NOMO-1 treated with DMSO at 0.1 percent for 48 hours (cell line): ENCODE measurements at regions not wholly inside any gene's neighbourhood (a gene's known extent, or its start where the extent isn't known, plus 50 kb on each side); places are given as distances from the start of the nearest gene placed in this dataset.
"Not testable (repeated sequence)": the region's sequence is repeated elsewhere in the genome, so short reads cannot be mapped to it uniquely, and the experiment has no call there.

Source experiments
- DNase-seq: peaks from one replicate; lab custom pipeline; 2025; ENCODE audit not compliant: unreplicated experiment; lab: John Stamatoyannopoulos, UW

DNA sequence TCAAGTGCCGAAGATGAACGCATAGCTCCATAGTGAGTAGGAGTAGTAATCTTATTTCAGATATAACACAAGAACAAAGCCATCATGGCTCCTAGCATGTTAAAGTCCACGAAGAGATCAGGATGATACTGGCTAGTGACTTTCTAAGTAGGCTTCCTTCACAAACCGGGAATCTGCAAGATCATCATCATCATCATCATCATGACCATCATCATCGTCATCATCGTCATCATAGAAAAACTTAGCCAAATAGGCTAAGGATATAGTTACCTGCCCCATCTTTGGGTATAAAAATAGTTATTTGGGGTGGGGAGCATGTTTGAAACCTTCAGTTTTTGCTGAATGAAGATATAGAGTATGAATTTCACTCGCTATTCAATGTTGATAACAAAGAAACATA, 57.9 kb downstream of the PYDC2 start:
- no peak for DNase-seq

DNA sequence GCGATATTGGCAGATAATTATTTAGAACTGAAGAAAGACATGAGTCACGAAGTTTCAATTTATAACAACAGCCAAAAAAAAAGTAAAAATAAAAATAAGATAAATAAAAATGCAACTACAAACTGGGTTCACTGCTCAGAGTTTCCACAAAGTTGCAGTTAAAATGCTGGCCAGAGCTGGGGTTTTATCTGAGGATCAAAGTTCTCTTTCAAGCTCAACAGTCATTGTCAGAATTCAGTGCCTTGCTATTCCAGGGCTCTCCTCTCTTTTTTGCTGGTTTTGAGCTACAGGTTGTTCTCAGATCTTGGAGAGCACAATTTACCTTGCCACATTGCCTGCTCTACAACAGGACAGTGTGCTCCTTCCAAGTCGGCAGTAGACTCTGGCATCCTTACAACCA, 60.1 kb downstream of the PYDC2 start:
- no peak for DNase-seq

DNA sequence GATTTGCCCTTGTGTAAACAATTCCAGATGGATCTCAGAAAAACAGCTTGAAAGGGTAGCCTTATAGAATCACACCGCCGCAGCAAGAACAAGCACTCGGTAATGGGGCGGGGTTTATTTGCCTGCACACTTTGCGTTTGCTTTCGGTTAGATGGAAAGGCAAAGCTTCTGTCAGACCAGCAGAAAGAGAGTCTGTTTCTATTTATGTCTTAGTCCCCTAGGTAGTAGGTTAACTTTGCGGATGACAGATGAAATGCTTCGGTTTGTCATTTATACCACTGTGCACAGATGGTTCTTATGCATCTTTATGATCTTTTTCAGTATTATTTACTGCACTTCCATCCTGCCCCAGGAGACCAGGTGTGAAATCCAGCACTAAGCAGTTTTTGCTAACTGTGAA, 62.2 kb downstream of the PYDC2 start:
- no peak for DNase-seq

DNA sequence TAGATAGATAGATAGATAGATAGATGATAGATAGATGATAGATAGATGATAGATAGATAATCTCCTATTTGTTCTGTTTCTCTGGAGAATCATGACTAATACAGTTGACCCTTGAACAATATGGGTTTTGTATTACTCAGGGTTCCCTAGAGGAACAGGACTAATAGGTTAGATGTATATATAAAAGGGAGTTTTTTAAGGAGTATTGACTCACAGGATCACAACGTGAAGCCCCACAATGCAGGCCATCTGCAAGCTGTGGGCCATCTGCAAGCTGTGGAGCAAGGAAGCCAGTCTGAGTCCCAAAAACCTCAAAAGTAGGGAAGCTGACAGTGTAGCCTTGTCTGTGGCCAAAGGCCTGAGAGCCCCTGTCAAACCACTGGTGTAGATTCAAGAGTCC, 67.6 kb downstream of the PYDC2 start:
- no peak for DNase-seq

DNA sequence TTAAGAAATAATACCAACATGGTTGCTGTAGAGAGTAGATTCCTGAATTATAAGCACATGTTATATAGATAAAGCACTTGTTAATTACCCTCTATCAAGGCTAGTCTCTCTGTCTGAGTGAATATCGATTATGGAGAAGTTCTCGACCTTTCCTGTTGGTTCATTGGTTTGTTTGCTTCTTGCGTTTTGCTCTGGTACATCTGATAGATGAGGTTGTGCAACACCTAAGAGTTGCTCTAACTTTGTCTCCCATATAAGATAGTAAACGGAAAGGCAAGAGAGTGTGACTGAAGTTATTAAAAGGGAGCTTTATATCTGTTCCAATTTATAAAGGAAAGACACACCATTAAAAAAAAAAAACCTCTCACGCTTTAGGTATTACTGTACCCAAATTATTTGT, 69.0 kb downstream of the PYDC2 start:
- DNase-seq: no peak

DNA sequence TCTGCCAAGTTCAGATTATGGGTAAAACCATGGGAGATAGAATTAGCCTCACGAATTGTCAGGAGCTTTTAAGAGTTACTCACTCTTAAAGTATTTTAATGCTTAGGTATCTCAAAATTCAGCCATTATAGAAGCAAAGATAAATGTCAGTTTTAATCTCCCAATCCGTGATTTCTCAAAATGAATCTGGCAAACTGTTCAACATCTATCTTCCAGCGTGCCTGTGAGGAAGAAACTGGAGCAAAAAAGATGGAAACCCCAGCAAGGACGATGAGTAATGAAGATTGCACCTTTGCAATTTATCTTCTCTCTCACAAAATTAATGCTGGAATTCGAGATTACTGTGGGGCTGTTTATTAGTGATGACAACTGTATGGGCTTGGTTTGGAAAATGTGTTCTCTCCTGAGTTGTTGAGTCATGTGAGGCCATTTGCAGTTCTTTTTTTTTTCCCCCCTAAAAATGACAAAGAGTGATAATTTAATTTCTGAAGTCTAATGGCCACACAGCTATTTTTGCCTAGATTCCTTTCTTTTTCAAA, 70.5 kb downstream of the PYDC2 start:
- no peak for DNase-seq

DNA sequence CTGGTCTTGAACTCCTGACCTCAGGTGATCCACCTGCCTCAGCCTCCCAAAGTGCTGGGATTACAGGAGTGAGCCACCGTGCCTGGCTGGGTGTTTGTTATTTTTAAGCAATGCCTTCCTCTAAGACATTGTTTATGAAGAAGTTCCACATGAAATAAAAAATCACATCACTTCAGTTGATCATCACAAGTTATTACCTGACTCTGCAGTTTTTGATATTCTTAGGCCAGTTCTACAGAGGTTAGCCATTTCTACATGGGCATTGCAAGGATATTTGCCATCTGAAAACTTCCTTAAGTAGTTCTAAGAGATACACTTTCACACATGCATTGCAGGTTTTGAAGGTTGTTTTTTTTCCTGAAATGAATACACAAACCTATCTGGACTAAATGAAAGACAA, 82.1 kb downstream of the PYDC2 start:
- no peak for DNase-seq

DNA sequence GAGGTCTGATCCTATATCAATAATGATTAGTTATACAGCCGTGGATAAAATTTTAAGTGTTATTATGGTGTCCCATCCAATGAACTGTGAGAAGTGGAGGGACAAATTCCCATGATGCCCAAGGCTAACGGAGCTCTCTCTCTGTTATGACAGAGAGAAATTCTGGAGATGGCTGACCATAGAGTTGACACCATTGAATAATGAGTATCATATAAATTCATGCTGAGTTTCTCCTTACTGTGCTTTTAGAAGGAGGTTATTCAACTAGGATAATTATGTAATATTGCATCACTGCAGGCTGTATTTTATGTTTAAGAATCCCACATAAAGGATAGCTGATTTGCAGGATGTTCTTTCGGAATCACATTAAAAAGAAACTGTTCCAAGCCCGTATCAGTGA, 82.9 kb downstream of the PYDC2 start:
- no peak for DNase-seq

DNA sequence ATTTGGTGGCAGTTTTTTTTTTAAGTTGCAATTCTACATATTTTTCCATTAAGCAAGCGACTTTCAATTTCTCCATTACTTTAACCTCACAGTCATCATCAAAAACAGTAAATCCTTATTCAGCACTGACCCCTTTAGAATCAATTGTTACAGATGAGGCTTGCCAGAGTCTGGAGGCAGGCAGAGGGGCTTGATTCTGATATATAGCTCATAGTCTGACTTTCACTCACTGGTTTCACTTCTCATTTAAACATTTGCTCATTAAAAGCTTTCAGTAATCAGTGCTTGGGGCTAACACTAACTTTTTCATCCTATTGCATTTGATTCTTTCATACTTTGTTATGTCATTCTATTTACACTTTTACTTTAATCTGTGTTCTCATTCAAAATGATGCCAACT, 88.4 kb downstream of the PYDC2 start:
- DNase-seq: peak; percentile 18

DNA sequence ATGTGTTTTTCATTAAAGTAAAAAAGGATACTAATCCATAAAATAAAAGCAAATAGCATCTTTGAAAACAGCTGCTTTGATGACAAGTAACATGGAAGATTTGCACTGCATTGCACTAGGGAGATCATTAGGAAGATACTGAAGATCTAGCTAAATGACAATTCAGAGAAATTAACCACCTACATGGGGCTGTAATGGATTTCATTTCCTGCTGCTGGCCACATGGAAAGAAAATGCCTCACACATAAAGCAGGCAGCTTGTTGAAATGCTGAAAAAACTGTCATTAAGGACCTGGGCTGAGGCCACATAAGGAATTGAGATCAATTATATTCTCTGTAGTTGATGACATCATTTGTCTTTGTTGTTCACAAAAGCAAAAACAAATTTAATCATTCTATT, 94.1 kb downstream of the PYDC2 start:
- DNase-seq: no peak

DNA sequence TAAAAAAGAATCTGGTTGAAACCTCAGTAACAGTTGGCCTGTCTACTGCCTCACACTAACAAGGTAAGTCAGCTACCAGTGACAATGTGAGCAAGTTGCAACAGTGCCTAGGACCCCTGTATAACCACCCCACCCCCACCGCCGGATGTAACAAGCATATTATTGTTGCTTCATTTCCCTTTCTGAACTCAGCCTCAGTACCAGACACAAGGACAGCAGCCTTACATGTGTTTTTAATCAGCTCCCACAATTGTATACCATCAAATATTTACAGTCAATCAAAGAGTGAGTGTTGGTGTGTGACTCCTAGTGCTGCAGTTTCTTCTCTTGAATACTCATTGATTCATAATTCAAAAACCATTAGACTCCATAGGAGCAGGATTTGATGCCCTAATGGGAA, 96.4 kb downstream of the PYDC2 start:
- no peak for DNase-seq

DNA sequence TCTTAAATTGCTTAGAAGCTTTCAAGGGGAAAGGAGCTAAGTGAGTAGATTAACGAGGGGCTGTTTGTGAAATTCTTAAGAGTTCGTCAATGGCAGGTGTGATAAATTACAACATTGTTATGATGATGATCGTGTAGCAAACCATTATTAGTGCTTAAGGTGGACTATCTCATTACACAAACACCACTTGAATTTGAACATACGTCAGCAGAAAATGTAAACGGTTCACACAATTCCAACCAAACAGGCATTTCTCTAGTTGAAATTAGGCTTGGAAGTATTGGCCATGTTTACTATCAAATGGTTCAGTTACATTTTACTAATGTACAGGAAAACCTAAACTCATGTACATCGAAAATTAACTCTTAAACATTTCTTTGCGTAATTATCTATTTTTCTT, 102.8 kb downstream of the PYDC2 start:
- DNase-seq: no peak

DNA sequence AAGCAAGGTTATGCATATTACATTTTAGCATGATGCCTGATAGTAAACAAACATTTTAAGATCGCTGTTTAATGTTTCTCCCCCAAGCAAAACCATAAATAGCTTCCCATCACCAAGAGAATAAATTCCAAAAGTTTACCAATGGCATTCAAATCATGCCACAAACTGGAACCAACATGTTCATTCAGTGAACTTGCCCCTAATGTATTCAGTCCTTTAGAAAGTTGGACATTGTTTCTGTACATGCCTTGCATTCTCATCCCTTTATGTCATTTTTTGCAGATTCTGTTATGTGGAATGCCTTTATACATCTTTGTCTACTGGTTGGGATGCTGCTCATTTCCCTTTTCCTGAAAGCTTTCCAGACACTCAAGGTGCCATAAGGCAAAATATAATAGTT, 105.5 kb downstream of the PYDC2 start:
- DNase-seq: no peak

DNA sequence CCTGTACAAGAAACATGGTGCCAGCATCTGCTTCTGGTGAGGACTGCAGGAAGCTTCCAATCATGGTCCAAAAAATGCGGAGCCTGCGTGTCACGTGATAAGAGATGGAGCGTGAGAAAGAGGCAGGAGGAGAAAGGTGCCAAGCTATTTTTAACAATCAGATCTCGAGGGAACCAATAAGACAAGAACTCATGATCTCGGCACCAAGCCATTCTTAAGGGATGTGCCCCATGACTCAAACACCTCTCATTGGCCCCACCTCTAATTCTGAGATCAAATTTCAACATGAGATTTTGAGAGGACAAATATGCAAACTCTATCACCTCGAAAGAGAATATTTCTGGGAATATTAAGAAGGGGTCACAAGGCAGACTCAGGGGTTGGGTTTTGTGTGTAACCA, 107.2 kb downstream of the PYDC2 start:
- no peak for DNase-seq

DNA sequence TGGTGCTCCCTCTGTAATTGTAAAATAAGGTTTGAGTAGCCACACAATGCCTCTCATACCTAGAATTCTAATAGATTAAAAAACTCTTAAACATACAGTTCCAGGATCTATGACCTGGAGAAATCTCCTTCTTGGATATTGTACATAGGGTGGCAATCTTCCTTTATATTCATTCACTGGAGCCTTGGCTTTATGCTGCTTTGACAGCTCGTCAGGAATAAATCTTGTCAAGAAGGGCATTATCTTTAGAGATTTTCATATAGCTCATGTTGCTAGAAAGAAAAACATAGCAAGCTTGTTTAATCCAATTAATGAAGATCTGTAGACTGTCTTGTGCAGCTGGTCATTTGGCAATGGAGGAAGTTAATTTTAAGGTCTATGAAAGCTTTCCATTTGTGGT, 131.1 kb downstream of the PYDC2 start:
- DNase-seq: no peak

DNA sequence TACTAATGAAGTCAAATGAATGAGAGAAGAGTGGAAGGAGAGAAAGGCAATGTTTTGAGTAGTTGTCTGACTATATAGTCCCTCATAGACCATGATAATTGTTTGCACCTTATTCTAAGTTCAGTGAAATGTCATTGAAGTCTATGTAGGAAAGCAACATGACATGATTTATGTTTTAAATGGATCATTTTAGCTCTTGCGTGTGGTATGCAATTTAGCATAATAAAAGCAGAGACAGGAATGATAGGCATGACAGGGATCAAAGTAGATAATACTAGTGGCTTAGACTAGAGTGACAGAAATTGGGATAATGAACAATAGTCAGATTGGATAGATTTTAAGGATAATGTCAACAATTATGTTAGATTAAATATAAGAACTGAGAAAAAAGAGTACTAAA, 132.5 kb downstream of the PYDC2 start:
- DNase-seq: no peak

DNA sequence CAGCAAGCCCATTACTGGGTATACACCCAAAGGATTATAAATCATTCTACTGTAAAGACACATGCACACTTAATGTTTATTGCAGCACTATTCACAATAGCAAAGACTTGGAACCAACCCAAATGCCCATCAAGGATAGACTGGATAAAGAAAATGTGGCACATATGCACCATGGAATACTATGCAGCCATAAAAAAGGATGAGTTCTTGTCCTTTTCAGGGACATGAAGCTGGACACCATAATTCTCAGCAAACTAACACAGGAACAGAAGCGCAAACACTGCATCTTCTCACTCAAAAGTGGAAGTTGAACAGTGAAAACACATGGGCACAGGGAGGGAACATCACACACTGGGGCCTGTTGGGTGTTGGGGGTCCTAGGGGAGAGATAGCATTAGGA, 154.5 kb downstream of the PYDC2 start:
- DNase-seq: not testable (repeated sequence)

DNA sequence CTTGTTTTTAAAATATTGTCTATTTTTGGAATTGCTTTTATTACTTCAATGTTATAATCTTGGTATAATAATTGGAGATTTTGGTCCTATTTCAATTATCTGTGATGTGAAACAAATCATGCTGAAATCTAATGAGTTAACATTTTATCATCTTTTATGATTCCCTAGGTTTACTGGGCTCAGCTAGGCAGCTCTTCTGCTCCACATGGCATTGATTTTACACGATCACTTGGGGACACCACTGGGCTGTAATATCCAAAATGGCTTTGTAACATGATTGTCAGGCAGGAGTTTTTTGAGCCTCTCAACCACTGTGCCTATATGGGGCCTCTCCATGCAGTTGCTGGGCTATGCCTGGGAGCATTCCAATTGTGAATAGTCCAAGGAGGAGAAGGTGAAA, 163.3 kb downstream of the PYDC2 start:
- no peak for DNase-seq

DNA sequence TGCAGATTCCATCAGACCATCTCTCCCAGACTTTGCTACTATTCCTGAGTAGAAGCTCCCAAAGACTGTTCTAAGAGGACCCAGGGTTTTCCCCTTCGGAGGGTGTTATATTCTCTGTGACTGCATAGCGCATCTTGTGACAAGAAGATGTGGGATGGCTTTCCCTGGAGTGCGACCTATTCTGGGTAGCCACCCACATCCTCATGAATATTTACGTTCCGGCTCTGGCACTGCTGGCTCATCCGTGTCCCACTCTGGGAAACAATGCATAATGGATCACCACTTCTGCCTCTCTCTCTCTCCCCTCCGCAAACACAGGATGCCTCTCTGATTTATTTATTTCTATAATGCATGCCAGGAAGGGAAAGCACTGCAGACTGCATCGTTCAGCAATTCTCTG, 166.1 kb downstream of the PYDC2 start:
- DNase-seq: no peak

DNA sequence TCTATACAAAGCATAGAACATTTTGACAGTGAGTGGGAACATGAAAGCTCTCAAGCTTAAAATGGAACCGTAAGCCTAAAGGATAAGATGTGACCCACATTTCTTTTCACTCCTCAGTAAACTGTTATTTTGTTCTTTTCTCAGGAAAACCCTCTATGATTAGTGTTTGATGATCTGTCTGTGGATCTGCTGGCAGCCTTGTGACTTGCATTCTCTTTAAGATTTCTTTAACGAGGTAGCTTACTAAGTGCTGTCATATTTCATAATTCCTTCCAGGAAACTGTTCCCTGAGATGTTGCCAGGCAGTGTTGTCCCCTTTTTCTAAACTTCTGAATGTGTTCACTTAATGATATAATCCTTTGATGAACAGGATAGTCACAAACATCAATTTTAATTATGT, 167.6 kb downstream of the PYDC2 start:
- DNase-seq: no peak

DNA sequence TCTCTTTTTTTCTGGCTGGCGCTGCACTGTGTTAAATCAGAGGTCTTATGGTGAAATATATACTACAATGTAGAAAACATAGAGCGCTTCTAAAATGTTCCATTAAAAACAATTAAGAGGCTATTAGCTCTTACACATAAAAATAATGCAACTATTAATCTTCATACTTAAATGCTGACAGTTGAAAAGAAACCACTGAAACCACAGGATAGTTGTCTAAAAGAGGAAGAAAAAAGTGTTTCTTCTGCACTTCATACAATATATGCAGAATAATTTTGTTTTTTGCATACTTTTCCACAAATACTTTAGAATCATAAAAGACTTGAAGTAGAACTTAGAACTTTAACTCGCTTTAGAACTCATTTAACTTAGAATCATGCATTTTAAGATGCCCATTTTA, 170.5 kb downstream of the PYDC2 start:
- DNase-seq: peak; percentile 80

DNA sequence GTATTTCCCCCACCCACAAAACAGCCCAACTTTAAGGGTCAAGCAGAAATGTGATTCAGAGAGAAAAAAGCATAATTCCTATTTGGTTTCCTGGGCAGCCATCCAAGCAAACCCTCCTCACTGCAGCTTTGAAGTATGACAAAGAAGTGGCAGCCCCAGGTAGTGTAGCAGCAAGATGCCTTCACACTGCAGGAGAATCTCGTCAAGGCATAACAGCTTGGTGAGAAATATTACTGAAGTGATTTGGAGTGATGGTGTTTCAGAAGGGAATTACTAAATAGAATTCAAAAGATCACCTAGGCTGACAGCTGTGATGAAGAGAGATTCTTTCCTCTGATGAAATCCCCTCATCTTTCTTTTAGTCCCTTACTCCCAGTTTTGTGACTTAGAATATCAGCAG, 173.9 kb downstream of the PYDC2 start:
- DNase-seq: no peak

DNA sequence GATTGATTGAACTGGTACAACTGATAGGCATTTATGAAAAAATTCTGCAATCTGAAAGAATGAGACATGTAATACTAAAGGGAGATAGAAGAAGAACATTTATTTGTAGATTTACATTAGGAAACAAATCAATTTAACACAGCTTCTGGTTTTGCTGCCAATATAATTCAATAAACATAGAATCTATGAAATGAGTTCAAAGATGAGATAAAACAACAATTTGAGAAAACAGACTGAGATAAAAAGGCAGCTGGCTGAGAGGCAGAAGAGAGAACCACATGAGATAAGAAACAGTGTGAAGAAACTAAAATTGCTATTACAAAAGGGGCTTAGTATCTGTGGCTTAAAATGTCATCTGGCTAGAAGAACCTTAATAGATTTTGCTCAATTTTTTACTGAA, 176.6 kb downstream of the PYDC2 start:
- DNase-seq: no peak

DNA sequence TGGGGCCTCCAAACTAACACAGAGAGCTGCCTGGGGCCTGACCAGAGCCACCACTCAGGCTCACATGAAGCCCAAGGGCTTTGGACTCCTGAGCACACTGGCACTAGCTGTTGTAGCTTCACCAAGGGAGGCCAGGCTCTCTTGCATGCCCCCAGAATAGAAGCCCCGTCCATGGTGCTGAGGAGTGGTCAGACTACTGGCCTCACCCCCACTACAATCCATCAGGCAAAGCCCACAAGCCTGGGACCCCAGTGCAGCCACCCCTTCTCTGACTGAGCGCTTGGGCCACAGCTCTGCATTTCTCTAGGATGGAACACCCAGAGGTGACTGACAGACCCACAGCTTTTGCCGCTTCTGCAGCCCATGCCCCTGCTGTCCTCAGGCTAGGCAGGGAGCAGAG, 180.8 kb downstream of the PYDC2 start:
- no peak for DNase-seq
